PC-3 (cell line): ENCODE measurements at regions not wholly inside any gene's neighbourhood (a gene's known extent, or its start where the extent isn't known, plus 50 kb on each side); places are given as distances from the start of the nearest gene placed in this dataset.

Experiments used
- EZH2 ChIP-seq: fragments of 300-600 bp; sonication (generic); IDR thresholded peaks from one replicate; pipeline ENCODE4 v1.6.1; 2017; ENCODE audit warnings: antibody characterized with exemption, mild to moderate bottlenecking, low read length; ENCODE audit not compliant: unreplicated experiment
- EZH2phosphoT487 ChIP-seq: fragments of 300-600 bp; sonication (generic); IDR thresholded peaks from 2 replicates; pipeline ENCODE4 v1.6.1; 2018; ENCODE audit warnings: mild to moderate bottlenecking, antibody characterized with exemption, low read length, borderline replicate concordance

GRCh38 chr4:81290813-81291212 is 75.8 kb upstream of the PRKG2 start:
- TF ChIP-seq EZH2phosphoT487 (no peak), EZH2 (no peak)
